H9 (cell line): ENCODE measurements at regions not wholly inside any gene's neighbourhood (a gene's known extent, or its start where the extent isn't known, plus 50 kb on each side); places are given as distances from the start of the nearest gene placed in this dataset.

Experiments
- DNase-seq: peaks from one replicate; pipeline ENCODE4 v3.0.0-alpha.2; 2017
- H2AFZ ChIP-seq: one replicate; pipeline ENCODE4 v1.6.1; 2013; ENCODE audit warnings: mild to moderate bottlenecking, low read length, control low read depth, moderate library complexity
- H2AK5ac ChIP-seq: 2 replicates; pipeline ENCODE4 v1.6.1; 2013; ENCODE audit warnings: low read length, control low read depth, mixed read lengths; ENCODE audit not compliant: insufficient read length
- H2BK120ac ChIP-seq: one replicate; pipeline ENCODE4 v1.6.1; 2013; ENCODE audit warnings: low read depth, mild to moderate bottlenecking, low read length, control low read depth, inconsistent platforms; ENCODE audit not compliant: poor library complexity, severe bottlenecking
- H2BK12ac ChIP-seq: 2 replicates; pipeline ENCODE4 v1.6.1; 2013; ENCODE audit warnings: low read length, control low read depth, mixed read lengths, low read depth; ENCODE audit not compliant: insufficient read length
- H2BK15ac ChIP-seq: 2 replicates; pipeline ENCODE4 v1.6.1; 2013; ENCODE audit warnings: low read depth, low read length, control low read depth
- H2BK20ac ChIP-seq: one replicate; pipeline ENCODE4 v1.6.1; 2013; ENCODE audit warnings: low read depth, mild to moderate bottlenecking, low read length, control low read depth, inconsistent platforms; ENCODE audit not compliant: poor library complexity, severe bottlenecking
- H2BK5ac ChIP-seq: 2 replicates; pipeline ENCODE4 v1.6.1; 2013; ENCODE audit warnings: low read length, control low read depth, mixed read lengths; ENCODE audit not compliant: insufficient read length
- H3K14ac ChIP-seq: 2 replicates; pipeline ENCODE4 v1.6.1; 2013; ENCODE audit warnings: low read length, control low read depth; ENCODE audit not compliant: insufficient read depth
- H3K18ac ChIP-seq: 2 replicates; pipeline ENCODE4 v1.6.1; 2013; ENCODE audit warnings: low read depth, mild to moderate bottlenecking, mixed read lengths, low read length, control low read depth; ENCODE audit not compliant: insufficient read length
- H3K23ac ChIP-seq: 2 replicates; pipeline ENCODE4 v1.6.1; 2013; ENCODE audit warnings: low read length, control low read depth, mixed read lengths, low read depth; ENCODE audit not compliant: insufficient read length
- H3K23me2 ChIP-seq: 2 replicates; pipeline ENCODE4 v1.6.1; 2013; ENCODE audit warnings: low read depth, mild to moderate bottlenecking, mixed read lengths, low read length, control low read depth; ENCODE audit not compliant: insufficient read length, poor library complexity, severe bottlenecking
- H3K27ac ChIP-seq: 2 replicates; pipeline ENCODE4 v1.5.1; 2013; ENCODE audit warnings: low read length, control low read depth, mixed read lengths, low read depth; ENCODE audit not compliant: insufficient read length
- H3K27me3 ChIP-seq: 2 replicates; pipeline ENCODE4 v1.6.1; 2013; ENCODE audit warnings: low read length, control low read depth, inconsistent platforms; ENCODE audit not compliant: insufficient read depth
- H3K4ac ChIP-seq: 2 replicates; pipeline ENCODE4 v1.6.1; 2013; ENCODE audit warnings: low read depth, mild to moderate bottlenecking, control low read depth, inconsistent platforms, low read length, moderate library complexity
- H3K4me1 ChIP-seq: 2 replicates; pipeline ENCODE4 v1.6.1; 2013; ENCODE audit warnings: low read length, control low read depth, inconsistent platforms; ENCODE audit not compliant: insufficient read depth
- H3K4me2 ChIP-seq: 2 replicates; pipeline ENCODE4 v1.6.1; 2013; ENCODE audit warnings: low read length, control low read depth, mixed read lengths; ENCODE audit not compliant: insufficient read length, insufficient read depth
- H3K56ac ChIP-seq: 2 replicates; pipeline ENCODE4 v1.6.1; 2013; ENCODE audit warnings: low read depth, mild to moderate bottlenecking, mixed read lengths, low read length, control low read depth; ENCODE audit not compliant: insufficient read length
- H3K79me1 ChIP-seq: 2 replicates; pipeline ENCODE4 v1.6.1; 2013; ENCODE audit warnings: low read depth, mild to moderate bottlenecking, moderate library complexity, low read length, control low read depth, inconsistent platforms; ENCODE audit not compliant: insufficient read depth, poor library complexity, severe bottlenecking
- H3K79me2 ChIP-seq: 2 replicates; pipeline ENCODE4 v1.6.1; 2013; ENCODE audit warnings: low read length, control low read depth, inconsistent platforms; ENCODE audit not compliant: insufficient read depth
- H3K9ac ChIP-seq: 2 replicates; pipeline ENCODE4 v1.6.1; 2013; ENCODE audit warnings: low read length, control low read depth, mixed read lengths; ENCODE audit not compliant: insufficient read length; ENCODE audit errors: extremely low read depth
- H3K9me3 ChIP-seq: one replicate; pipeline ENCODE4 v1.6.1; 2013; ENCODE audit warnings: low read depth, low read length, inconsistent platforms; ENCODE audit not compliant: control insufficient read depth
- H3T11ph ChIP-seq: one replicate; pipeline ENCODE4 v1.6.1; 2013; ENCODE audit warnings: mild to moderate bottlenecking, low read length, control low read depth, inconsistent platforms
- H4K20me1 ChIP-seq: one replicate; pipeline ENCODE4 v1.6.1; 2013; ENCODE audit not compliant: control insufficient read depth, insufficient read length, insufficient read depth
- H4K5ac ChIP-seq: 2 replicates; pipeline ENCODE4 v1.6.1; 2013; ENCODE audit warnings: low read depth, mild to moderate bottlenecking, mixed read lengths, low read length, control low read depth; ENCODE audit not compliant: insufficient read length
- H4K8ac ChIP-seq: replicated peaks from 2 replicates; pipeline ENCODE4 v1.6.1; 2013; ENCODE audit warnings: low read length, control low read depth, mixed read lengths, low read depth; ENCODE audit not compliant: insufficient read length
- H4K91ac ChIP-seq: 2 replicates; pipeline ENCODE4 v1.6.1; 2013; ENCODE audit warnings: low read depth, mild to moderate bottlenecking, moderate library complexity, mixed read lengths, low read length, control low read depth; ENCODE audit not compliant: insufficient read length
- H3K27ac Mint-ChIP-seq, 3 experiments: 2 replicates in 2 of 3; 3 replicates in 1 of 3; pipeline ENCODE4 v1.8.0; 2020 to 2021; ENCODE audit warnings: mixed read lengths in 3 of 3, mild to moderate bottlenecking in 1 of 3, moderate library complexity in 1 of 3
- H3K27me3 Mint-ChIP-seq: 2 replicates; pipeline ENCODE4 v1.8.0; 2021; ENCODE audit warnings: low read depth, mild to moderate bottlenecking, moderate library complexity, mixed read lengths
- H3K36me3 Mint-ChIP-seq, 3 experiments: 2 replicates in 2 of 3; 3 replicates in 1 of 3; pipeline ENCODE4 v1.8.0; 2020 to 2021; ENCODE audit warnings: low read depth in 3 of 3, mixed read lengths in 3 of 3; ENCODE audit not compliant: insufficient read depth in 1 of 3
- H3K4me1 Mint-ChIP-seq, 2 experiments: 2 replicates each; pipeline ENCODE4 v1.8.0; 2020; ENCODE audit warnings: mixed read lengths in 2 of 2
- H3K4me3 Mint-ChIP-seq, 2 experiments: 2 replicates in 1 of 2; 3 replicates in 1 of 2; pipeline ENCODE4 v1.8.0; 2020 to 2021; ENCODE audit warnings: mild to moderate bottlenecking in 2 of 2, mixed read lengths in 2 of 2, moderate library complexity in 1 of 2
- H3K9me3 Mint-ChIP-seq, 2 experiments: 2 replicates in 1 of 2; 3 replicates in 1 of 2; pipeline ENCODE4 v1.8.0; 2020; ENCODE audit warnings: mild to moderate bottlenecking in 2 of 2, mixed read lengths in 2 of 2, moderate library complexity in 1 of 2
- WGBS: extraction: QIAGEN DNeasy Blood & Tissue Kit; methylation state at CpG from one replicate; pipeline ENCODE4 v1.1.7; 2013; ENCODE audit warnings: missing lambda C conversion rate, low lambda C conversion rate, mixed read lengths; ENCODE audit not compliant: insufficient read length; ENCODE audit errors: extremely low coverage; 5-methylcytosine and 5-hydroxymethylcytosine counted together
- TF ChIP-seq, protein P1 (sequence below): fragments of 200-600 bp; sonication (generic); conservative IDR thresholded peaks from 3 replicates; pipeline ENCODE4 v1.8.0; 2021; ENCODE audit warnings: antibody characterized with exemption, mild to moderate bottlenecking

DNA sequence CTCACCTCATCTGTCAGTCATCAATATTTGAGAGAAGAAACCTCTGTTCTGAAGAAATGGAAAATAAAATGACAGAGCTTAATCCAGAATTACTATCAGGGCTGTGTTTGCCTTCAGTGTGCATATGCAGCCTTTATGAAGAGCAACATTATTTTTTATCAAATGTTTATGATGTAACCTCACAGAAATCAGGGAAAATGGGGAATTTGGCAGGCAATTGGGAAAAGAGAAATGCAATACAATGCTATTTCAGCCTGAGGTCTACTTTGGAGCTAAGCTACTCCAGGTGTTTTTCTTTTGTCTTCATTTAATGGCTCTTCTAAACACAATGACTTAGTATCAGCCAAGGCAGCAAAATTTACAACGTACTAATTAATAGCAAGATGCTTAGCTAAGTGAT is 241.1 kb upstream of the TET2 start:
- H3T11ph ChIP-seq: no peak overlapping the region
- no CpG with 5 or more reads among the region's 1 CpG for WGBS

More for the DNA sequence above, 241.1 kb upstream of the TET2 start:
- Histone ChIP-seq H3K79me1 (no peaks in the 10 kb centered on the region), H4K20me1 (no peaks in the 10 kb centered on the region), H3K4me2 (no peak overlapping the region), H3K79me2 (no peaks in the 10 kb centered on the region), H4K91ac (no peak overlapping the region), H3K27ac (no peak overlapping the region), H3K4ac (no peak overlapping the region), H3K27me3 (peaks cover 12% of the 10 kb centered on the region; the same call in 1 of the 2 replicates), H3K23me2 (no peaks in the 10 kb centered on the region), H3K23ac (no peak overlapping the region), H3K4me1 (no peaks in the 10 kb centered on the region), H2BK20ac (no peak overlapping the region), H2BK12ac (no peak overlapping the region), H3K56ac (no peak overlapping the region), H4K8ac (no peak overlapping the region), H3K18ac (no peak overlapping the region), H2AK5ac (no peak overlapping the region), H3K9ac (no peak overlapping the region), H2AFZ (no peak overlapping the region), H4K5ac (no peak overlapping the region), H3K14ac (no peak overlapping the region), H2BK15ac (no peak overlapping the region), H2BK5ac (no peak overlapping the region), H3K9me3 (no peaks in the 10 kb centered on the region), H2BK120ac (no peak overlapping the region)
- Mint-ChIP-seq H3K27ac (no peak overlapping the region), H3K4me1 (peaks cover 5 to 7% of the 10 kb centered on the region in 2 experiments; a peak in 3 of 4 replicates), H3K9me3 (no peaks in the 10 kb centered on the region), H3K27me3 (peaks cover 93% of the 10 kb centered on the region), H3K4me3 (no peak overlapping the region), H3K36me3 (no peaks in the 10 kb centered on the region)
- TF ChIP-seq, protein P1, sequence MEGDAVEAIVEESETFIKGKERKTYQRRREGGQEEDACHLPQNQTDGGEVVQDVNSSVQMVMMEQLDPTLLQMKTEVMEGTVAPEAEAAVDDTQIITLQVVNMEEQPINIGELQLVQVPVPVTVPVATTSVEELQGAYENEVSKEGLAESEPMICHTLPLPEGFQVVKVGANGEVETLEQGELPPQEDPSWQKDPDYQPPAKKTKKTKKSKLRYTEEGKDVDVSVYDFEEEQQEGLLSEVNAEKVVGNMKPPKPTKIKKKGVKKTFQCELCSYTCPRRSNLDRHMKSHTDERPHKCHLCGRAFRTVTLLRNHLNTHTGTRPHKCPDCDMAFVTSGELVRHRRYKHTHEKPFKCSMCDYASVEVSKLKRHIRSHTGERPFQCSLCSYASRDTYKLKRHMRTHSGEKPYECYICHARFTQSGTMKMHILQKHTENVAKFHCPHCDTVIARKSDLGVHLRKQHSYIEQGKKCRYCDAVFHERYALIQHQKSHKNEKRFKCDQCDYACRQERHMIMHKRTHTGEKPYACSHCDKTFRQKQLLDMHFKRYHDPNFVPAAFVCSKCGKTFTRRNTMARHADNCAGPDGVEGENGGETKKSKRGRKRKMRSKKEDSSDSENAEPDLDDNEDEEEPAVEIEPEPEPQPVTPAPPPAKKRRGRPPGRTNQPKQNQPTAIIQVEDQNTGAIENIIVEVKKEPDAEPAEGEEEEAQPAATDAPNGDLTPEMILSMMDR: no peak
- no peak for DNase-seq
